HG03565 (cell line): ENCODE measurements at regions not wholly inside any gene's neighbourhood (a gene's known extent, or its start where the extent isn't known, plus 50 kb on each side); places are given as distances from the start of the nearest gene placed in this dataset.
"Not testable (repeated sequence)": the region's sequence is repeated elsewhere in the genome, so short reads cannot be mapped to it uniquely, and the experiment has no call there.

Experiments
- ATAC-seq: cut with Tn5 transposase; IDR thresholded peaks from one replicate; pipeline ENCODE4 v1.9.1; 2021; ENCODE audit warnings: mild to moderate bottlenecking, moderate library complexity; ENCODE audit not compliant: unreplicated experiment

- no peak for ATAC-seq
These were observed 233.0 kb downstream of the PTN start for GRCh38 chr7:137110535-137110934.

GRCh38 chr7:137110091-137110509 is 233.4 kb downstream of the PTN start:
- no peak for ATAC-seq

GRCh38 chr7:137107802-137108201 is 235.7 kb downstream of the PTN start:
- ATAC-seq: not testable (repeated sequence)

GRCh38 chr7:137103526-137103925 is 235.1 kb downstream of the CHRM2 start:
- ATAC-seq: not testable (repeated sequence)

GRCh38 chr7:137097111-137097510 is 228.7 kb downstream of the CHRM2 start:
- no peak for ATAC-seq

- no peak for ATAC-seq
These were observed 228.2 kb downstream of the CHRM2 start for GRCh38 chr7:137096607-137097006.

GRCh38 chr7:137093198-137093597 is 224.7 kb downstream of the CHRM2 start:
- ATAC-seq: no peak

GRCh38 chr7:137091396-137091795 is 222.9 kb downstream of the CHRM2 start:
- ATAC-seq: no peak

GRCh38 chr7:137086896-137087295 is 218.4 kb downstream of the CHRM2 start:
- ATAC-seq: no peak

- ATAC-seq: no peak
These were observed 216.3 kb downstream of the CHRM2 start for GRCh38 chr7:137084607-137085380.

- no peak for ATAC-seq
These were observed 213.9 kb downstream of the CHRM2 start for GRCh38 chr7:137082391-137082790.

GRCh38 chr7:137081321-137082093 is 213.1 kb downstream of the CHRM2 start:
- no peak for ATAC-seq

GRCh38 chr7:137080516-137081203 is 212.2 kb downstream of the CHRM2 start:
- no peak for ATAC-seq

- no peak for ATAC-seq
These were observed 210.3 kb downstream of the CHRM2 start for GRCh38 chr7:137078781-137079180.

- no peak for ATAC-seq
These were observed 206.1 kb downstream of the CHRM2 start for GRCh38 chr7:137074391-137075030.

- ATAC-seq: no peak
These were observed 205.3 kb downstream of the CHRM2 start for GRCh38 chr7:137073571-137074325.
